Endothelial cell of umbilical vein (primary cell): ENCODE measurements at regions not wholly inside any gene's neighbourhood (a gene's known extent, or its start where the extent isn't known, plus 50 kb on each side); places are given as distances from the start of the nearest gene placed in this dataset.

ENCODE experiments used
- BruUV-seq: library from RNA; stranded (reverse); fragments of 400-500 nt; replicated peaks from 2 replicates; lab custom pipeline; 2021; lab: Mats Ljungman, UMichigan
- CTCF ChIA-PET: fragments of 300-600, 350-600 bp; sonication (Branson Sonifier 250); formaldehyde crosslinking; loops from one replicate; lab custom pipeline; 2021; ENCODE audit warnings: antibody characterized with exemption, inconsistent platforms; lab: Charles Lee
- POLR2A ChIA-PET: fragments of 300-600, 350-600 bp; sonication (Branson Sonifier 250); formaldehyde crosslinking; loops from one replicate; lab custom pipeline; 2021; ENCODE audit warnings: antibody characterized with exemption, inconsistent platforms; lab: Charles Lee
- DNase-seq: peaks from one replicate; pipeline ENCODE4 v3.0.0-alpha.2; 2011; ENCODE audit warnings: low read depth, low spot score
- FAIRE-seq: peaks from 2 replicates; lab custom pipeline; 2011; peaks lifted over from hg19 to GRCh38; lab: Jason Lieb, UNC
- H2AFZ ChIP-seq: 2 replicates; pipeline ENCODE4 v1.6.0; 2012; ENCODE audit warnings: low read depth, low read length, control low read depth, inconsistent platforms
- H3K27ac ChIP-seq: 2 replicates; pipeline ENCODE4 v1.5.1; 2011; ENCODE audit warnings: low read depth, mild to moderate bottlenecking, control low read depth, low read length, moderate library complexity; ENCODE audit not compliant: insufficient read depth
- H3K27me3 ChIP-seq, 2 experiments: 2 replicates each; pipeline versions ENCODE4 v1.6.0 to v1.6.1; 2011; ENCODE audit warnings: low read length in 2 of 2, mixed read lengths in 1 of 2; ENCODE audit not compliant: control insufficient read depth in 2 of 2, insufficient read depth in 2 of 2
- H3K36me3 ChIP-seq, 2 experiments: 2 replicates in 1 of 2; 3 replicates in 1 of 2; pipeline ENCODE4 v1.5.1; 2011; ENCODE audit warnings: low read length in 2 of 2, mild to moderate bottlenecking in 1 of 2, moderate library complexity in 1 of 2; ENCODE audit not compliant: control insufficient read depth in 2 of 2, insufficient read depth in 2 of 2; ENCODE audit errors: extremely low read depth in 1 of 2
- H3K4me1 ChIP-seq: 3 replicates; pipeline ENCODE4 v1.5.1; 2011; ENCODE audit warnings: mild to moderate bottlenecking, low read length; ENCODE audit not compliant: control insufficient read depth, insufficient read depth; ENCODE audit errors: extremely low read depth
- H3K4me2 ChIP-seq: 2 replicates; pipeline ENCODE4 v1.6.1; 2011; ENCODE audit warnings: low read length, control low read depth, mixed read lengths; ENCODE audit not compliant: insufficient read depth
- H3K4me3 ChIP-seq, 3 experiments: fragments of 200-600 bp in 1 of 3; sonication (generic), shearing (Covaris generic) in 1 of 3; replicated peaks in 1 of 3; 2 replicates each; pipeline ENCODE4 v1.5.1; 2011 to 2016; ENCODE audit warnings: control low read depth in 3 of 3, low read length in 3 of 3, mild to moderate bottlenecking in 2 of 3, inconsistent platforms in 1 of 3, low read depth in 1 of 3, moderate library complexity in 1 of 3; ENCODE audit not compliant: insufficient read depth in 1 of 3
- H3K79me2 ChIP-seq: 2 replicates; pipeline ENCODE4 v1.6.0; 2012; ENCODE audit warnings: low read length, inconsistent platforms; ENCODE audit not compliant: control insufficient read depth, insufficient read depth
- H3K9ac ChIP-seq: replicated peaks from 2 replicates; pipeline ENCODE3; 2011; ENCODE audit warnings: low read length, control low read depth; ENCODE audit not compliant: insufficient read depth; ENCODE audit errors: extremely low read depth
- H3K9me1 ChIP-seq: replicated peaks from 3 replicates; pipeline ENCODE4 v1.6.0; 2011; ENCODE audit warnings: mild to moderate bottlenecking, low read length; ENCODE audit not compliant: control insufficient read depth, insufficient read depth; ENCODE audit errors: extremely low read depth
- H3K9me3 ChIP-seq: replicated peaks from 2 replicates; pipeline ENCODE4 v1.5.1; 2012; ENCODE audit warnings: low read length, inconsistent platforms; ENCODE audit not compliant: control insufficient read depth, insufficient read depth
- H4K20me1 ChIP-seq: replicated peaks from 2 replicates; pipeline ENCODE3; 2011; ENCODE audit warnings: mild to moderate bottlenecking, low read length; ENCODE audit not compliant: control insufficient read depth, insufficient read depth; ENCODE audit errors: extremely low read depth
- CTCF ChIP-seq, 2 donors: IDR thresholded peaks; 1 replicate in 1 of 2; 2 replicates in 1 of 2; pipeline ENCODE4 v1.5.1; 2011; ENCODE audit warnings: low read length in 2 of 2, mild to moderate bottlenecking in 2 of 2, moderate library complexity in 2 of 2, control low read depth in 1 of 2, inconsistent platforms in 1 of 2, low read depth in 1 of 2; ENCODE audit not compliant: insufficient read depth in 1 of 2; ENCODE audit errors: extremely low read depth in 1 of 2
- EZH2 ChIP-seq: IDR thresholded peaks from 2 replicates; pipeline ENCODE4 v1.6.1; 2012; ENCODE audit warnings: borderline replicate concordance, low read depth, mild to moderate bottlenecking, moderate library complexity, low read length, inconsistent platforms; ENCODE audit not compliant: severe bottlenecking
- FOS ChIP-seq: IDR thresholded peaks from 2 replicates; pipeline ENCODE4 v1.6.1; 2011; ENCODE audit warnings: mild to moderate bottlenecking, low read length, moderate library complexity, borderline replicate concordance; ENCODE audit not compliant: insufficient read depth
- GATA2 ChIP-seq: IDR thresholded peaks from 2 replicates; pipeline ENCODE4 v1.7.0; 2011; ENCODE audit warnings: low read depth, mild to moderate bottlenecking, moderate library complexity, mixed read lengths, low read length; ENCODE audit not compliant: insufficient read length, insufficient read depth
- JUN ChIP-seq: IDR thresholded peaks from 2 replicates; pipeline ENCODE4 v1.6.1; 2011; ENCODE audit warnings: borderline replicate concordance, low read depth; ENCODE audit not compliant: insufficient read length, insufficient read depth
- MAX ChIP-seq: IDR thresholded peaks from 2 replicates; pipeline ENCODE4 v1.6.1; 2011; ENCODE audit not compliant: insufficient read depth, insufficient read length
- MYC ChIP-seq: IDR thresholded peaks from one replicate; pipeline ENCODE4 v1.6.1; 2011; ENCODE audit warnings: mild to moderate bottlenecking, low read depth, low read length
- POLR2A ChIP-seq: IDR thresholded peaks from 2 replicates; pipeline ENCODE4 v1.6.1; 2012; ENCODE audit warnings: low read depth, mild to moderate bottlenecking, control low read depth, low read length
- POLR2AphosphoS5 ChIP-seq: IDR thresholded peaks from 2 replicates; pipeline ENCODE4 v1.6.1; 2012; ENCODE audit warnings: low read depth, mild to moderate bottlenecking, control low read depth, low read length, moderate library complexity; ENCODE audit not compliant: insufficient read depth
- dilution Hi-C: fragments of 300-500 bp; cut with MboI; formaldehyde crosslinking; loops from one replicate; pipeline ENCODE4 v1.15.0; 2019; ENCODE audit warnings: low sequenced_read_pairs; ENCODE audit not compliant: extremely low pct_ligation_motif_present
- intact Hi-C: fragments of 100-400 bp; cut with micrococcal nuclease; formaldehyde crosslinking; loops from one replicate; pipeline ENCODE4 v1.10.0; 2022

- H3K9ac ChIP-seq: no peak overlapping the region
- no peaks in the 10 kb centered on the region for H3K9me1 ChIP-seq
- H3K27me3 ChIP-seq: no peaks in the 10 kb centered on the region
- H2AFZ ChIP-seq: no peak overlapping the region
- H3K36me3 ChIP-seq: no peaks in the 10 kb centered on the region
- POLR2A ChIA-PET: no interaction called here
- CTCF ChIA-PET: no interaction called here
- no TSS peak for BruUV-seq
- H3K4me1 ChIP-seq: no peaks in the 10 kb centered on the region
- H4K20me1 ChIP-seq: no peaks in the 10 kb centered on the region
- no peaks in the 10 kb centered on the region for H3K79me2 ChIP-seq
- FAIRE-seq (no peak), DNase-seq (no peak)
- intact Hi-C loops: no loop called here
- H3K4me3 ChIP-seq: no peak overlapping the region
- H3K9me3 ChIP-seq: no peaks in the 10 kb centered on the region
- TF ChIP-seq EZH2 (no peak), GATA2 (no peak), MYC (no peak), FOS (no peak)
- H3K27ac ChIP-seq: no peak overlapping the region
- dilution Hi-C loops: no loop called here
- no peak overlapping the region for H3K4me2 ChIP-seq
Measured at GRCh38 chr1:55623311-55623710, 408.1 kb upstream of the USP24 start.

GRCh38 chr1:55622074-55622473 lies 406.9 kb upstream of the USP24 start:
- BruUV-seq: no TSS peak

More at GRCh38 chr1:55622074-55622473, 406.9 kb upstream of the USP24 start:
- Histone ChIP-seq H3K4me3 (no peak overlapping the region), H3K36me3 (no peaks in the 10 kb centered on the region), H3K27me3 (no peaks in the 10 kb centered on the region), H3K9ac (no peak overlapping the region), H2AFZ (no peak overlapping the region), H3K4me1 (no peaks in the 10 kb centered on the region), H4K20me1 (no peaks in the 10 kb centered on the region), H3K79me2 (no peaks in the 10 kb centered on the region), H3K4me2 (no peak overlapping the region), H3K27ac (no peak overlapping the region), H3K9me1 (no peaks in the 10 kb centered on the region), H3K9me3 (no peaks in the 10 kb centered on the region)
- intact Hi-C loops: no loop called here
- dilution Hi-C loops: no loop called here
- TF ChIP-seq POLR2AphosphoS5 (no peak), MAX (no peak), FOS (no peak), JUN (no peak), CTCF (IDR thresholded peaks at IDR 0.05; ENCODE audit: extremely low read depth in 1 of 2, insufficient read depth in 1 of 2, low read depth in 1 of 2, low read length in 2 of 2) (no peak), MYC (no peak), EZH2 (no peak), POLR2A (no peak), GATA2 (no peak)
- DNase-seq (no peak), FAIRE-seq (no peak)
- ChIA-PET CTCF (no interaction called here), POLR2A (no interaction called here)
